Testis (tissue), 2 donors: ENCODE measurements at regions not wholly inside any gene's neighbourhood (a gene's known extent, or its start where the extent isn't known, plus 50 kb on each side); places are given as distances from the start of the nearest gene placed in this dataset.

ENCODE experiments used
- CTCF ChIP-seq, 3 experiments: fragments of 450-650 bp in 2 of 3; fragments of 200-600 bp in 1 of 3; sonication (generic) in 1 of 3; IDR thresholded peaks; one replicate each; pipeline ENCODE4 v1.5.1; 2016 to 2019; ENCODE audit warnings: antibody characterized with exemption in 3 of 3, mild to moderate bottlenecking in 2 of 3, moderate library complexity in 1 of 3
- POLR2A ChIP-seq: fragments of 450-650 bp; IDR thresholded peaks from one replicate; pipeline ENCODE4 v1.6.1; 2017; ENCODE audit warnings: antibody characterized with exemption, mild to moderate bottlenecking, moderate library complexity

DNA sequence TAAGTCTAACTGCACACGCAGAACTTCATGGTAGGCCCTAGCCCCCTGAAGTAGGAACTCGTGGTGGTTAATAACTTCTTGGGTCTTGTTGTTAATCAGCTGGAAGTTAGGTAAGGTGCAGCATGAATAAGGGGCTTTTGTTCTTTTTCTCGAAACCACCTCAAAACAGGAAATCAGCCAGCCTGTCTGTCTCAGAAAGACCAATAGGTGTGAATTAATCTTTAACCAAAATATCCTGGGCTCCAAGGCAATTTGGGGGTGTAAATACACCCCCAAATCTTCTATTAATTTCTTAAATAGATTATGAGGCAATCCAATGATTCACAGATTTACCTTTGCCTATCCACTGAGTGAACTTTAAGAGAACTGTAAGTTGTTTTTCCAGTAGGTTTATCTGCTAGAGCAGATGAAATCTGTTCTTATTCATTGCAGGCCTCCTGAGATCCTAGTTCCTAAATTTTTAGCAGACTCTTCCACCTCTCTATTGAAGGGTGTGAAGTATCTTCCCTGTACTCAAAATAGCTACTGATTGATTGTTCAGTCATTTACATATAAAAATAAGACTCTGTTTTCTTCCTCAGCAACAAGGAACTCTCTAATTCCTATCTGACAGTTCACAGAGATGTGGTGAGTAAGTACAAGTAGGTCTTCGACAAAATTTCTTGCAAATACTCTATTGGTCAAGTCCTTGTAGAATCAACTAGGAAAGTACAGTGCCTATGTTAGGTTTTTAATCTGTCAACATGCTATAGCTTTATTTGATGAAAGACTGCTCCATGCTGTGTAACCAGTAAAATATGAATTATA, 427.1 kb upstream of the NOX3 start:
- TF ChIP-seq CTCF (IDR thresholded peaks at IDR 0.05), result no peak
- no peak for TF ChIP-seq POLR2A
